Stimulated activated CD4-positive, alpha-beta T cell treated with anti-CD3 and anti-CD28 coated beads, Interleukin-1b, Interleukin-23, amount 100 ng/mL, for 24 hours (primary cell): ENCODE measurements at regions not wholly inside any gene's neighbourhood (a gene's known extent, or its start where the extent isn't known, plus 50 kb on each side); places are given as distances from the start of the nearest gene placed in this dataset.

Experiments
- DNase-seq, 4 experiments: peaks; one replicate each; pipeline ENCODE4 v3.0.0-alpha.2; 2020; ENCODE audit warnings: low read depth in 4 of 4, low spot score in 1 of 4

DNA sequence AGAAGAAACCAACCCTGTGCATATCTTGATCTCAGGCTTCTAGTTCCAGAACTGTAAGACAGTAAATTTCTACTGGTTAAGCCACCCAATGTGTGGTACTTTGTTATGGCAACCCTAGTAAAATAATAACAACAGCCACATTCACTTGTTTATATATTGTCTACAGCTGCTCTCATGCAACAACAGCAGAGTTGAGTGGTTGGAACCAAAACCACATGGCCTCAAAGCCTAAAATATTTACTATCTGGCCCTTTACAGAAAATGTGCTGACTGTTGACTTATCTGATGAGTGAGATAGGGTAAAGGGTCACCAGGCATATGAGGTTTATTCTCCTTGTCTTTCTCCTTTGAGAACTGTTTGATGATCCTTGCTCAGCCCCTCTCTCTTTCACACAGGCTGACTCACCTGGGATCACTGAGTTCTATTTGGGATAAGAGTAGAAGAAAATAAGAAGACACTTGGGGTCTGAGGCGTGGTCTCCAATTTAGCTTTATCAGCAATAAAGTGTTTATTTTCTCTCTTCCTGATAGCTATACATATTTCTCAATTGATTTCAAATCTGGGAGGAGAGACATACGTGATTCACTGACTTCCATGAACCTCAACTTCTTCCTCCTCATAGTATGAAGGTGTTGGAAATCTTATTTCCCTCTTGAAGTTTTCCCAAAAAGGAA lies 227.5 kb upstream of the STARD13 start:
- no peak for DNase-seq

DNA sequence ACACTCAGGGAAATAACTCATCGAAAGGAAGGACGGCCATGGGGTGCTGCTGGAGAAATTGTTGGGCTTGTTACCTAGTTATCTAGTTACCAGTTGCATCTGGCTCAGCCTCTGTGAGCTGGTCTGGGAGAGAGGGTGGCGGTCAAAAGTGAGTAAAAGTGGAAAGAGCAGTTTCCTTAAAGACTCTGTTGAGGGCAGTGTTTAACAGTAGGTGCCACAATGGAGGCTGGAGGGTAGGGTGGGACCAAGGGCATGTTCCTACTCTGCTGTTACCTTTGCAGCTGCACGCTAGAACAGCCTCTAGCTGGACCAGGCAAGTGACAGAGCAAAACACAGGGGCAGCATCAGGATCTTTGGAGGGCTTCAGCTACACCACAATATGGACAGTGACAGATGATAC lies 228.8 kb upstream of the STARD13 start:
- DNase-seq = no peak

DNA sequence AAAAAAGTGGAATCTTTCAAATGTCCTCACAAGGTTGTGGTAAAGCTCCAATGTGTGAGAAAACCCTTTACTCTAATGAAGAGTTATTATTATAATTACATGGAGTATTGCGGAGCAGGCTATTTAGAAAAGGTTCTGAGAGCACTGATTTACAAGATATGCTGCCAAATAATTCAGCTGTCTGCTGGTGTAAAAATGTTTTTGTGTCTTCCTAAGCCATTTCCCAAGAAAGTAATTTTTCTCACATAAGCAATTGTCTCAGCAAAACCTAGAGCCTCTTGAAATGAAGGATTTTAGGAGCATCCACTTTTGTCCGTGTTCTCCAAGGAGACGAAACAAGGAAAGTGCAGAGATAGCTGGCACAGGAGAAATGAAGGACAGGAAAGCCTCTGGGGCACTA lies 229.6 kb upstream of the STARD13 start:
- no peak for DNase-seq

DNA sequence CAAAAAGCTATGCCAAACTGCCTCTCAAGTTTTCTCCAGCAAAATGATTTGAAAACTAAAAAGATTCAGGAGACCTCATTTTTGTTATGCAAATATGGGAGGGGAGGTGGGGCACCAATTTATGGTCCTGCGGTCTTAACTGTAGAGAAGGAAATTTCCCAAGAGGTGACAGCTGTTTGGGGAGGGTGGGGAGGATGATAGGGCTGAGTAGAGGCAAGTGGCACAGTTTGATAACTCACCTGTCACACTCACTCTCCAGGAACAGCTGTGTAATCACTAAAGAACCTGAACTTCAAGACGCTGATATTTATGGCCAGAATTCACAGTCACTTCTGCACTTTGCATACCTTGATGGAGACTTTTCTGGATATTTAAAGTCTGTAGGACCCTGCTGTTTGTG lies 232.9 kb upstream of the STARD13 start:
- DNase-seq = no peak

DNA sequence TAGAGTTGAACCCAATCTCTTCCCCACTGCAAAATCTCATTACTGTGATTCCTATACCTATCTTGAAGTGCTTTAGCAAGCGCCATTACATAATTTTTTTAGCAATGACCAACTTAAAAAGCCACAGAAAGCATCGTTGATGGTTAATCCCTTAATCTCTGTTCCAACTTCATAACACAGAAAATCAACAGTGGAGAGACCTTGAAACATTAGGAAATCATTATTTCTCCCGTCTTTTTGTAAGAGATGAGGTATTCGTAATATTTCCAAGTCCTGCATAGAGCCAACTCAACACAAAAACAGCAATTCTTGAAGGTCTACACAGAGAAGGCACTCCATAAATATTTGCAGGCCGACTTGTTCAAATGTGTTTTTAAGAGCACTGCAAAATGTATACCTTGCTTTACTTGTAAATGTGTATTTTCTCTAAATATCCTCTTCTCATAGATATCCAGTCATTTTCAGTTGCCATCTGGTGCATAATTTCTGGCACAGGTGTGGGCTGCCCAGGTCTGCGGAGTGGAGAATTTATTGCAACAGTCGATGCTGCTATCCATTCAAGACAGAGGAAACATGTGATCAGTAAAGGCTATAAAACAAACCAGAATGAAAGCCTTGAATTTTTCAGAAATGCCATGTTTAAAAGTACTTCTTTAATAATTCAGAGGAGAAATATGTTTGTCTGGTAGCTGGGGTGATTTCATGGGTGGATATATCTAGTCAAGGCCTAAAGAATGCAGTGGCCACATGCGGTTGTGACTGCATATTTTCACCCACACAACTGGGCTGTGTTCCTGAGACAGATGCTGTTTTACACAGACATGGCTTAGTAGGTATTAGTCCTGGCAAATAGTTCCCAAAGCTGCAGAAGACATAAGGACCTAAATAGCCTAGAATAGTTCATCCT lies 234.3 kb upstream of the STARD13 start:
- DNase-seq = no peak

DNA sequence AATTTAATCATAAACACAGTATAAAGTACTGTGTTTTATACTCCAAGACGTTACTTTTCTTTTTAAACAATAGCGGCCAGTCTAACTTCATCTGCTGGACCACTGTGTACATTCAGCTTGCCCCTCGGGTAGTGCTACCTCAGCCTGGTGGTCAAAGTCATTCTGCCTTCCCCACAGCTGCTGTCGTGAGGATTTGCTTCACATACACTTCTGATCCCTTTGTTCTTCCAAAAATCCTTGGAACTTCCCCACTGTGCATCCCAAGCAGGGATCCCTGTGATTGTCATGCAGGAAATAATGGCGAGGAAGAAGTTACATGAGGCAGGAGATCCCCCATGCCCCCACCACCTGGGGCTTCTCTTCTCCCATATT lies 234.9 kb upstream of the STARD13 start:
- no peak for DNase-seq

DNA sequence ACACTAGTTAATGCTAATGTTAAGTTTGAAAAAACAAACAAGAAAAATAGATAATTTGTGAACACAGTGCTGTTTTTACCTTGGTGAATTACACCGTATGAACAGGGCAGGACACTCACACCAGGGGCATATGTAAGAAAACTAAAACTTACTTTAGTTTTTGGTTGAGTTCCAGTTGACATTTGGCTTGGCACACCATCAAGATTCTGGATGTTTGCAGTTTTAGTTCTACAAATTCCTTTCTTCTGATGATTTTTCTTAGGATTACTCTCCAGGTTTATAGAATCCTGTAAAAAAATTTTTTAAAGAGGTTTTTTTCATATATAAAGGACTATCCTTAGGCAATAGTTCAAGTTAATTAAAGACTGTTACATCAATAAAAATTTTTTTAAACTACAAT lies 238.5 kb upstream of the STARD13 start:
- no peak for DNase-seq

DNA sequence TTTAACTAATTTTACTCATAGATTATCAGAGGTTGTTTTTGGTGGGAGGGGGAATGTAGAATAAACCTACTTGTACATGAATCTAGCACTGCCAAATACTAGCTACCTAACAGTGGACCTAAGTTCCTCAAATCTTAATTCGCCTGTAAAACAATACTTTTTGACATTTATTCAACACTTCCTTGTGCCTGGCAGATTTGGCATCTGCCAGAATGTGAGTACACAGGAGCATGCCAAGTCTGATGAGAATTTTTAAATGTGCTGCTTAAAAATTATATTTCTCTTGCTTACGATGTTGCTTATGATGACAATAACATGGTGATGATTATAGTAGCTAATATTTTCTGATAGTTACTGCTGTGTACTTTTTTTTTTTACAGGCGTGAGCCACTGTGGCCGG lies 240.2 kb upstream of the STARD13 start:
- DNase-seq = no peak

DNA sequence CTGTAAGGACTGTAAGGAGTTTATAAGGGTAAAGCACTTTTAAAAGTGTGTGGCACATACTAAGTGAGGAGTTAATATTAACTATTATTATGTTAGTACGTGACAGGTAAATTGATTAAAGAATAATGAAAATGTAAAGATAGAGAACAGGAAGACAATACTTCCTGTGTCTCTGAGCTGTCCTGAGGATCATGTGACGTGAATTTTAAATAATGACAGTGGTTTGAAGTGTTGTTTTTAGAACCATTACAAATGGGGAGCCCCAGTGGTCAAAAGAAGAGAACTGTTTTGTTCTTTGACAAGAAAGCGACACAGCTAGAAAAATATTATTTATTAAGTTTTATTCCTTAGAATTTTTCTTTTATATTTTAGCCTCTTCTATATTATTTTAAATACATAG lies 241.2 kb upstream of the STARD13 start:
- DNase-seq = no peak

DNA sequence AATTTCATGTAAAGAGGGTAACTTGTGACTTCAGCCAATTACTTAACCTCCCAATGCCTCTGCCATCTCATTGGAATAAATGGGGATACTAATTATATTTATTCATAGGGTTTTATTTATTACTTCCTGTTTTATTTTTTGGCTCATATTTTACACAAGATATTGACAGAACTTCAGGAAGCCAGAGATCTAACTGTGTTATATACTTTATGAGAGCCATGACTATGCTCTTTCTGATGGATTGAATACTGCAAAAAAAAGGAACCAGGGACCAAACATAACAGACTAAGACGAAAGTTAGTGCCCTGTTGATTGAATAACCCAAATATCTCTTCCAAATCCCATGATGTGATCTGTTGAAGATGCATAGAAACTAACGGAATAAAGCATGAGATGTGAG lies 243.3 kb upstream of the STARD13 start:
- no peak for DNase-seq

DNA sequence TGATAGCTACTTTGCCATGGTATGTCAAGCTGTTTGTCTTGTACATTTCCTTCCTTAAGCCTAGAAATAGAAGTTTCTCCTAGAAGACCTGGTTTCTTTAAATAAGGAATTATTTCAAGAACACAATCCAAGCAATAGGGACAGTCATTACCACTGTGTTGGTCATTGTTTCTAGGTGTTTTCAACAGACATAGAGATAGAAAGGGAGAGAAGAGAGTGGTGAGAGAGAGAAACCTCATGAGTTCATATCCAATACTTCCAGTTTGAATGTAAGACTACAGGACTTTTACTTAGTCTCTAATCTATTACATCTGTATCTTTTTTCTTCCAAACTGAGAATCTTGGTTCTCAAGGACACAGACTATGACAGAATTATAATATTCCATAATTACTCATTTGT lies 245.9 kb upstream of the STARD13 start:
- DNase-seq = no peak

DNA sequence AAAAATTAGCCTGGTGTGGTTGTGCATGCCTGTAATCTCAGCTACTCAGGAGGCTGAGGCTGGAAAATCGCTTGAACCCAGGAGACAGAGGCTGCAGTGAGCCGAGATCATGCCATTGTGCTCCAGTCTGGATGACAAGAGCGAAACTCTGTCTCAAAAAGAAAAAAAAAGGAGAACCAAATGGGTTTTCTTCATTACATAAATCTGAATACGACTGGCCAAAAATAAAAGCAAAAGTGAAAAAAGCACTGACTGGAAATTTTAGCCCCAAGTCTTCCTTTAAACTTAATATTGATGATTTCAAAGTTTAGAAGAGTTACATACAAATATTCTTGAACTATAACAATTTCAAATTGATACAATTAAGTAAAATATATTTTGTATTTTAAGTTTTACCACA lies 249.5 kb upstream of the STARD13 start:
- no peak for DNase-seq

DNA sequence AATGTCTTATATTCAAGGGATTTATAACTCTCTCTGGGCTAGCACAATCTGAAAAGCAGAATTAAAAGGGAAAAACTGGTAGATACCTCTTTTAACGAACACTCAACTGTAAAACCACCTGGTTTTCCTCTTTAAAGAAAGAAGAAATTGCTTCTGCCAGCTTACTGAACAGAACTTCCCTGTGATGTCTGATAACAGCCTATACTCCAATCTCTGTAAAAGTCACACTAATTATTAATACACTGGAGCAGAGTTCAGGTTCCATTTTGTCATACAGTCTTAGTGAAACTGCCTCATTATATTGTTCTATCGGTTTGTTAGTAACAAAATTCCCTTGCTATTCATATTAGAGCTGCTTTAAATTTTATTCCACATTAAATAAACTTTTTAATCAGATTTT lies 251.0 kb upstream of the STARD13 start:
- no peak for DNase-seq

DNA sequence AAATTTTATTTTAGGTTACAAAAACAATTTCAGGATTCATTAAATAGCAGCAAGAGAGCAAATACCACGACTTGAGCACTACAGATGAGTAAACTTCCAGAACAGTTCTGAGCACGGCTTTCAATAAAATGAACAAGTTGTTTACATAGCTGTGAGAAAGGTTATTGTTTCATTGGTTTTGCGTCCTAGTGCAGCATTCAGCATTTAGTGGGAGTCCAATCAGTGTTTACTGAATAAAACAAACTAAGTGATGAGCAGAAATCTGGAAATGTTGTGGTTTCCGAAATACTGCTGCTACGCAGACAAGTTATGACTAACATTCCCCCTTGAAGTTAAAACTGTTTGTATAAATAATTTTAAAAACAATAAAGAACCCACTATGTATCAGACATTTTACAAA lies 251.5 kb upstream of the STARD13 start:
- DNase-seq = no peak

DNA sequence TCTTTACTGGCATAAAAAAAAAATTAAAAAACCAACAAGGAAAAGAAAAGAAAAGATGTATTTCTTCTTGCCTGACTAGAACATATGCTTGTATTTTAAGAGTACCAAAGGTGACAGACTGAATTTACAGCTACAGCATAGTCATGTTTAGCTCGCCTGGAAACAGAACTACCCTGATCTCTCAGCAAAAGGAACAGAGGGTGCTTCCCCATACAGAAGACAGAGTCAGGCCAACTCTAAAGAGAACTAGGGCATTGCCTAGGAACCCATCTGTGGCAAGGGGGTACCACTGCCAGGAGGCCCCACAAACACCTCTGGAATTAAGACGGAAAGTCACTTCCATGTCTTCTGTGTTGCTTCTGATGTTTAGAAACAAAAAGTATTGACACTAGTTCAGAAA lies 252.1 kb upstream of the STARD13 start:
- no peak for DNase-seq

DNA sequence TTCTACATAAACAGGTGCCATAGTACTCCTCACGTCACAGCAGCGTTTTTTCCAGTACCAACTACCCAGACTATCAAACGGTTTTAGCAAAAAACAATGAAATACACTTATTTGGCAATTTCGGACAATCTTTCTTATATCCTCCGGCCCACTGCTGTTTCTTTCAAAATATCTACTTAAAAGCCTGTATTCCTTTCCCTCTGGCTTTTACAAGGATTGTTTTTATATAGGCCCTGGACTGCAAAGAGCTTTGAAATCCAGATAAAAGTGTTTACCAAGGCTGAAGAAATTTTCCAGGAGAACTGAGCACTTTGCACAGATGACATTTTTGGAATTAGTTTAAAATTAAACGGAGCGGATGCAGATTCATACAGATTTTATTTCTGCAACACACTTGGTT lies 255.9 kb upstream of the STARD13 start:
- no peak for DNase-seq

DNA sequence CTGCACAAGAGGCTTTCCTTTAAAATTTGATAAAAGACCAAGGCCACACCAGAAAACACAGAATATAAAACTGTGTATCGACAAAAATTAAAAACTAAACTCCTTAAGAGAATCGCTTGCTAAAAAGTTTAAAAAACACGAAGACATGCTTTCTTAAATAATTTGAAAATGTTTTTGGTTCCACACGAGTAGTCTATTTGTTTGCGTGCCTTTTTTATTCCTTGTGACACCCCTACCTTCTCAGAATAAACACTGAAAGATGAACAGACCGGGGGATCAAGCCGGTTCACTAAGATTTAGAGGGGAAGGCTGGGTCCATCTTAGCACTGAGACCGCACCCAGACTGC lies 256.4 kb upstream of the STARD13 start:
- DNase-seq = no peak

DNA sequence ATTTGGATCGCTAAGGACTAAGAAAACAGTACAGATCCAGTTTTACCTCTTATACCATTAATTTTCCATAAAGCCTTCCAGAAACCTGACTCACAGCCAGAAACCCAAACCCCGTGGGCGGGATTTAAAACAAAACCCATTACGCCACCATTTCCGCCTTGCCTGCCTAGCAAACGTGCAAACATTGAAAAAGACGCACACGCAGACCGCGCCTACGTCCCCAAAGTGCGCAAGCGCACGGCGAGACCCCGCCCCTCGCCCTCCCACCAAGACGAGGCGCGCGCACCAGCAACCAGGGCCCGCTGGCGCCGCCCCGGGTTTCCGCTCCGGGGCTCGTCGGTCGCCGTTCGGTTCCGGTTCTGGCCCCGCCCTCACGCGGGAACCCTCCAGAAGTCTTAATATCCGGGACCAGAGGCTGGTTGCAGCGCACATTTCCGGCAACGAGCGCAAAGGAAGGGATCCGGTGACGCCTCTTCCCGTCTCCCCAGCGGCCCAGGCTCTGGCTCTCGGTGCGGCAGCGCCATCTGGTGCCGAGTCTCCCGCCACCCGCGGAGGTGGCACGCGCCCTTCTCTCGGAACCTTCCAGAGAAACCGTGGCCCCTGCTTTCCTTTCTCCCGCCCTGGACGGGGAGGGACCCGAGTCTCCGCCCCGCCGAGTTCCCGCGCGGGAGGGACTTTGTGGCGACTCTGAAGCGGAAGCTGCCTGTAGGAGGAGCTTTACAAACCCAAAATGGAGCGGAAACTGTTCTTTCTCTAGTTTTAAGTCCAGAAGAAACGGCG lies 256.9 kb upstream of the STARD13 start:
- peak; percentile 91 to 98 (median 96) for DNase-seq

DNA sequence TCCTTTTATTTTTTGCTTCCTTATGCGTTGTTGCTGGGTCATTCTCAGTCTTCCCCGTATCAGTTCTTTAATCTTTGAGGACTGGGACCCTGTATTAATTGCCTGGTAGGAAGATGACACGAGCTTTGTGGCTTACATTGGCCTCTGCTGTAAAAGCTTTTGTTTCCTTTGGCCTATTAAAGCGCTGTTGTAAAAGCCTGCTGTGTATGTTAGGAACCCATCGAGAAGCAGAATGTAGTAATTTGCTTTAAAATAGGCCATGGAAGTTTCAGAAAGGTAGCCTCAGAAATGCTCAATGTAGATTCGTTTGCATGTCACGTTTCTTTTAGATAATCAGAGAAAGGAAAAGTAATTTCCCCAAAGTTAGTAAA lies 257.5 kb upstream of the STARD13 start:
- no peak for DNase-seq

DNA sequence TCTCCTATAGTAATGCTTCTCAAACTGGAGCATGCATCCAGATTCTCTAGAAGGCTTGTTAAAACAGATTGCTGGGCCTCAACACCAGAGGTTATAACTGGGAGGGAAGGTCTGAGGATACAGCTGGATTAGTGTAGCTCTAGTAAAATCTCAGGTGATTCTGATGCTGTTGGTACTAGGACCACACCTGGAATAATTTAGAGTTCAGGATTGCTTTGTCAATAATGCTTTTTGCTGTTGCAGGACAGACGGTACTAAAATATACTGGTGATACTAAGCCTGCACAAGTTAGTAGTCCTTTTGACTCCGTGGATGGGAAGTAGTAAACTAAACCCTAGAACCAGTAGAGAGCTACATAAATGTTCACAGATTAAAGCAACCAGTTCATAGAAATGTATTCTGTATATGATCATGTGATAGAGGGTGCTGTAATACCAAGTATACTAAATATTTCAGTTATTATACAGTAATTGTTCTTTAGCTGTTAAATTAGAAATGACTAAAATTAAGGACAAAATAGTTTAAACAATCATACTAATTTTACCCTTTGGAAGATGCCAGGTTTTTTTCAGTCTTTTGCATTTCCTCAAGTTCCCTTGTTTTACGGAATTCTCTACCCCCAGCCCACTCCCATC lies 258.2 kb upstream of the STARD13 start:
- no peak for DNase-seq

DNA sequence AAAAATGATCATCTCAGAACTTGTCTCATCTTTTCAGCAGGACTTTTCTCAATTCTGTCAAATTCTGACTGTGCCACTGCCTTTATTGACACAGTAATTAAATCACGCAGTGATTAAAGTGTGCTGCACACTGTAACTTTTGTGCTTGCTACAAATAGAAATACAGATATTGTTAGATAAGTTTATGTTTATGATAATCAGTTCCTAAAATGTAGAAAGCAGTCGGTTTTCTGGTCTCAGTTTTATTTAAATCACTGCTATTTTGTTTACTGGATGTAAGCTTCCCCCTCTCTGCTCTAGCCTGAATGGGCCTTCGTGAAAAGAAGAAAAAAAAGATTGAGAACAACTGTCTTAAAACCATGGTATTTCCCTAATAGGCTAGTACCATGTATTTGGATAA lies 258.8 kb upstream of the STARD13 start:
- DNase-seq = no peak

DNA sequence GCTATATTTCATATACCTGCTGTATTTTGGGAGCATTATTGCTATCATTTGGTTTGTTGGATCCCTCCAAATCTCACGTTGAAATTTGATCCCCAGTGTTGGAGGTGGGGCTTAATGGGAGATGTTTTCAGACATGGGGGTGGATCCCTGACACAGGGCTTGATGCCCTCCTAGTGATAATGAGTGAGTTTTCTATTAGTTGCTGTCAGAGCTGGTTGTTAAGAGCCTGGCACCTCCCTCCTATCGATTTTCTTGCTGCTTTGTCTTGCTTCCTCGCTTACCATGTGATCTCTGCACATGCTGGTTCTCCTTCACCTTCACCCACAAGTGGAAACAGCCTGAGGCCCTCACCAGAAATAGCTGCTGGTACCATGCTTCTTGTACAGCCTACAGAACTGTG lies 259.9 kb upstream of the STARD13 start:
- no peak for DNase-seq
